RWPE2 (cell line): ENCODE measurements at regions not wholly inside any gene's neighbourhood (a gene's known extent, or its start where the extent isn't known, plus 50 kb on each side); places are given as distances from the start of the nearest gene placed in this dataset.

ENCODE experiments used
- ATAC-seq: fragments of 200-7000 bp; cut with Tn5 transposase; 3 replicates; pipeline ENCODE4 v1.9.1; 2021; ENCODE audit warnings: low read depth
- DNase-seq: peaks from one replicate; pipeline ENCODE4 v3.0.0-alpha.2; 2020; ENCODE audit warnings: low spot score
- H3K27ac ChIP-seq: fragments of 450-650 bp; 2 replicates; pipeline ENCODE4 v1.5.1; 2017; ENCODE audit warnings: mild to moderate bottlenecking; ENCODE audit not compliant: poor library complexity, severe bottlenecking
- H3K27me3 ChIP-seq: fragments of 250-450 bp; sonication (Bioruptor Pico); 2 replicates; pipeline ENCODE4 v1.5.1; 2021; ENCODE audit warnings: mild to moderate bottlenecking, moderate library complexity; ENCODE audit not compliant: insufficient read depth, poor library complexity, severe bottlenecking
- H3K36me3 ChIP-seq: fragments of 250-450 bp; sonication (Bioruptor Pico); 2 replicates; pipeline ENCODE4 v1.5.1; 2020; ENCODE audit warnings: low read depth, mild to moderate bottlenecking, moderate library complexity
- H3K4me1 ChIP-seq: fragments of 250-450 bp; sonication (Bioruptor Pico); 2 replicates; pipeline ENCODE4 v1.5.1; 2021; ENCODE audit warnings: mild to moderate bottlenecking, moderate library complexity; ENCODE audit not compliant: insufficient read depth, poor library complexity, severe bottlenecking
- H3K4me3 ChIP-seq: fragments of 250-450 bp; sonication (Bioruptor Pico); 2 replicates; pipeline ENCODE4 v1.5.1; 2021; ENCODE audit warnings: mild to moderate bottlenecking, moderate library complexity; ENCODE audit not compliant: severe bottlenecking
- H3K9me3 ChIP-seq: fragments of 250-450 bp; sonication (Bioruptor Pico); 2 replicates; pipeline ENCODE4 v1.5.1; 2021; ENCODE audit warnings: mild to moderate bottlenecking, moderate library complexity; ENCODE audit not compliant: severe bottlenecking
- CTCF ChIP-seq: fragments of 450-650 bp; IDR thresholded peaks from one replicate; pipeline ENCODE4 v1.5.1; 2017; ENCODE audit warnings: mild to moderate bottlenecking, moderate library complexity; ENCODE audit not compliant: poor library complexity, severe bottlenecking

GRCh38 chr19:31445406-31445805, 96.2 kb upstream of the TSHZ3 start:
- no peak for TF ChIP-seq CTCF
- H3K4me3 ChIP-seq = no peak overlapping the region
- no peak for DNase-seq
- ATAC-seq = no peak
- no peaks in the 10 kb centered on the region for H3K27me3 ChIP-seq
- no peak overlapping the region for H3K27ac ChIP-seq
- H3K9me3 ChIP-seq = no peaks in the 10 kb centered on the region
- no peaks in the 10 kb centered on the region for H3K36me3 ChIP-seq
- H3K4me1 ChIP-seq = no peaks in the 10 kb centered on the region

GRCh38 chr19:31448221-31448657, 99.0 kb upstream of the TSHZ3 start:
- ATAC-seq (peak; percentile 69), DNase-seq (no peak)
- H3K4me1 ChIP-seq = peaks cover 13% of the 10 kb centered on the region
- H3K36me3 ChIP-seq = no peaks in the 10 kb centered on the region
- no peak overlapping the region for H3K4me3 ChIP-seq
- no peak for TF ChIP-seq CTCF
- H3K27ac ChIP-seq = no peak overlapping the region
- H3K27me3 ChIP-seq = no peaks in the 10 kb centered on the region
- H3K9me3 ChIP-seq = no peaks in the 10 kb centered on the region

- H3K9me3 ChIP-seq = no peaks in the 10 kb centered on the region
- no peaks in the 10 kb centered on the region for H3K27me3 ChIP-seq
- no peak overlapping the region for H3K27ac ChIP-seq
- H3K4me1 ChIP-seq = peaks cover 13% of the 10 kb centered on the region
- H3K36me3 ChIP-seq = no peaks in the 10 kb centered on the region
- no peak for TF ChIP-seq CTCF
- no peak overlapping the region for H3K4me3 ChIP-seq
- DNase-seq (no peak), ATAC-seq (no peak)
Measured at GRCh38 chr19:31449379-31449778, 100.1 kb upstream of the TSHZ3 start.

GRCh38 chr19:31450696-31451095, 101.5 kb upstream of the TSHZ3 start:
- Histone ChIP-seq H3K27me3 (no peaks in the 10 kb centered on the region), H3K9me3 (no peaks in the 10 kb centered on the region), H3K4me1 (peaks cover 13% of the 10 kb centered on the region), H3K27ac (no peak overlapping the region), H3K36me3 (no peaks in the 10 kb centered on the region), H3K4me3 (no peak overlapping the region)
- TF ChIP-seq CTCF = no peak
- DNase-seq = no peak
- no peak for ATAC-seq

GRCh38 chr19:31451686-31452330, 102.6 kb upstream of the TSHZ3 start:
- Histone ChIP-seq H3K9me3 (no peaks in the 10 kb centered on the region), H3K36me3 (no peaks in the 10 kb centered on the region), H3K27me3 (no peaks in the 10 kb centered on the region), H3K4me1 (peaks cover 13% of the 10 kb centered on the region), H3K4me3 (no peak overlapping the region), H3K27ac (peak overlapping the region; percentile 13)
- DNase-seq (no peak), ATAC-seq (peak; percentile 99)
- no peak for TF ChIP-seq CTCF
